ENCODE measurements at regions not wholly inside any gene's neighbourhood (a gene's known extent, or its start where the extent isn't known, plus 50 kb on each side); places are given as distances from the start of the nearest gene placed in this dataset.
"Not testable (repeated sequence)": the region's sequence is repeated elsewhere in the genome, so short reads cannot be mapped to it uniquely, and the experiment has no call there.

- no peak for DNase-seq (ENCODE audit: low read depth in 2 of 3, low spot score in 2 of 3)
Measured at GRCh38 chr3:177802151-177802900, 605.0 kb upstream of the TBL1XR1 start.

- DNase-seq (ENCODE audit: low read depth in 2 of 3, low spot score in 2 of 3) = no peak
Measured at GRCh38 chr3:177803500-177803899, 606.2 kb upstream of the TBL1XR1 start.

- no peak for DNase-seq (ENCODE audit: low read depth in 2 of 3, low spot score in 2 of 3)
Measured at GRCh38 chr3:177804032-177804431, 606.8 kb upstream of the TBL1XR1 start.

- no peak for DNase-seq (ENCODE audit: low read depth in 2 of 3, low spot score in 2 of 3)
Measured at GRCh38 chr3:177804646-177805045, 607.4 kb upstream of the TBL1XR1 start.

GRCh38 chr3:177807150-177807875 is 610.0 kb upstream of the TBL1XR1 start:
- no peak for DNase-seq (ENCODE audit: low read depth in 2 of 3, low spot score in 2 of 3)

- not testable (repeated sequence) for DNase-seq (ENCODE audit: low read depth in 2 of 3, low spot score in 2 of 3)
Measured at GRCh38 chr3:177808928-177809478, 611.7 kb upstream of the TBL1XR1 start.

- DNase-seq (ENCODE audit: low read depth in 2 of 3, low spot score in 2 of 3) = no peak
Measured at GRCh38 chr3:177810162-177810623, 612.9 kb upstream of the TBL1XR1 start.

GRCh38 chr3:177811112-177811511 is 613.8 kb upstream of the TBL1XR1 start:
- no peak for DNase-seq (ENCODE audit: low read depth in 2 of 3, low spot score in 2 of 3)

GRCh38 chr3:177811835-177812234 is 614.6 kb upstream of the TBL1XR1 start:
- no peak for DNase-seq (ENCODE audit: low read depth in 2 of 3, low spot score in 2 of 3)

- DNase-seq (ENCODE audit: low read depth in 2 of 3, low spot score in 2 of 3) = no peak
Measured at GRCh38 chr3:177812492-177812891, 615.2 kb upstream of the TBL1XR1 start.

- no peak for DNase-seq (ENCODE audit: low read depth in 2 of 3, low spot score in 2 of 3)
Measured at GRCh38 chr3:177813322-177813721, 616.0 kb upstream of the TBL1XR1 start.

- no peak for DNase-seq (ENCODE audit: low read depth in 2 of 3, low spot score in 2 of 3)
Measured at GRCh38 chr3:177816667-177817208, 619.5 kb upstream of the TBL1XR1 start.

- DNase-seq (ENCODE audit: low read depth in 2 of 3, low spot score in 2 of 3) = no peak
Measured at GRCh38 chr3:177817751-177818150, 620.5 kb upstream of the TBL1XR1 start.

- no peak for DNase-seq (ENCODE audit: low read depth in 2 of 3, low spot score in 2 of 3)
Measured at GRCh38 chr3:177818712-177819240, 621.5 kb upstream of the TBL1XR1 start.

GRCh38 chr3:177820683-177821316 is 623.5 kb upstream of the TBL1XR1 start:
- DNase-seq (ENCODE audit: low read depth in 2 of 3, low spot score in 2 of 3) = no peak

- no peak for DNase-seq (ENCODE audit: low read depth in 2 of 3, low spot score in 2 of 3)
Measured at GRCh38 chr3:177822681-177823096, 625.4 kb upstream of the TBL1XR1 start.

GRCh38 chr3:177823701-177824189 is 626.5 kb upstream of the TBL1XR1 start:
- DNase-seq (ENCODE audit: low read depth in 2 of 3, low spot score in 2 of 3) = no peak

- no peak for DNase-seq (ENCODE audit: low read depth in 2 of 3, low spot score in 2 of 3)
Measured at GRCh38 chr3:177824190-177824786, 627.0 kb upstream of the TBL1XR1 start.

GRCh38 chr3:177824841-177825240 is 627.6 kb upstream of the TBL1XR1 start:
- DNase-seq (ENCODE audit: low read depth in 2 of 3, low spot score in 2 of 3) = no peak

- DNase-seq (ENCODE audit: low read depth in 2 of 3, low spot score in 2 of 3) = no peak
Measured at GRCh38 chr3:177826253-177826652, 629.0 kb upstream of the TBL1XR1 start.

All from activated CD8-positive, alpha-beta memory T cell treated with anti-CD3 and anti-CD28 coated beads for 48 hours (primary cell).